OCI-M1 (cell line): ENCODE measurements at regions not wholly inside any gene's neighbourhood (a gene's known extent, or its start where the extent isn't known, plus 50 kb on each side); places are given as distances from the start of the nearest gene placed in this dataset.

Experiments
- DNase-seq: peaks from one replicate; lab custom pipeline; 2025; lab: John Stamatoyannopoulos, UW

DNA sequence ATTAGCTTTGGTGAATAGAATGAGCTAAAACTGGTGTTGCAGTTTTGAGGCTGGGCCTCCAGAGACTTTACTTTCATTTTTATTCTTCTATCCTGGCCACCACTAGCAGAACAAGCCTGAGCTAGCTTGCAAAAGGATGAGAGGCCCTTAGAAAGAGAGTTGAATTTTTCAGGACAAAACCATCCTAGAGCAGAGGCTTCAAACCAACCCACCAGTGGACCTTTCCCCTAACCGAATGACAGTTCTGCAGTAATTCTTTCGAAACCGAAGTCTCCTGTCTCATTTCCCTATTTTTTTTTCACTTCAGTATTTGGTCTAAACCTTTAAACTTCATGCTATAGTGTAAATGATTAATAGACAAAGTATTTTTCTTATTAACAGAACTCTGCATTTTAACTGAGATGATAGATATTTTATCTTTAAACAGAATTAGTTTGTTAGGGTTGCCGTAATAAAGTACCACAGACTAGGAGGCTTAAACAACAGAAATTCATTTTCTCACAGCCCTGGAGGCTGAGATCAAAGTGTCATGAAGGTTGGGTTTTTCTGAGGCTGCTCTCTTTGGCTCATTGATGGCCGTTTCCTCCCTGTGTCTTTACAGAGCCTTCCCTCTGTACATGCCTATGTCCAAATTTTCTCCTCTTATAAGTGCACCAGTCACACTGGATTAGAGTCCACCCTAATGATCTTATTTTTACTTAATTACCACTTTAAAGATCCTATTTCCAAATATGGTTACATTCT is 80.6 kb upstream of the PAK5 start:
- peak; percentile 29 for DNase-seq

DNA sequence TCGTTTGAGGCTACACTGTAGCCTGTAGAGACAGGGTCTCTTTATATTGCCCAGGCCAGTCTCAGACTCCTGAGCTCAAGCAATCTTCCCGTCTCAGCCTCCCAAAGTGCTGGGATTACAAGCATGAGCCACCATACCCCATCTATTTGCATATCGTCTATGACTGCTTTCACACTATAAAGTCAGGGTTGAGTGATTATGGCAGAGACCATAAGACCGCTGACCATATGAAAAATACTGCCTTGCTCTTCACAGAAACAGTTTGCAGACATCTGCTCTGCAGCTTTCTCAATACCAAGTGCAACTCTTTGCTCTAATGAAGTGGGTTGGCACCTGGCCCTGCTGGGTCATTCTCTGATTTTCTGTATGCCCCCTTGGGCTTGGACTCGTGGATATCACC is 79.5 kb upstream of the PAK5 start:
- DNase-seq = no peak

DNA sequence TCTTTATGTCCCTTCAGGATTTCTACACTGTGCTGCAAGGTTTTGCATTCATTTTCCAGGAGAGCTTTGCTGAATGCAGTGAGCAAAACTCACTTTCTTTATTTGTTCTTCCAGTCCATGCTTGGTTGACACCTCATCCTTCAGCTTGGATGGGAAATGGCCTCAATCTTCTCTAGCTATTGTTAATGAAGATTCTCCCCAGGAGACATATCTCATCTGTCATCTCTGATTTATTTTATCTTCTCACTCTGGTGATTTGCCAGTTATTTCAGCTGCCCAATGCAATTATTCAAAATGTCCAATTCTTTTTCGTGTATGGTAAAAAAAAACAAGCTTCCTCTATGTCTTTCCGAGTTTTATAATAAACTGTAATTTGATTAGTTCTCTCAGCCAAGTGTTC is 77.9 kb upstream of the PAK5 start:
- DNase-seq = no peak

DNA sequence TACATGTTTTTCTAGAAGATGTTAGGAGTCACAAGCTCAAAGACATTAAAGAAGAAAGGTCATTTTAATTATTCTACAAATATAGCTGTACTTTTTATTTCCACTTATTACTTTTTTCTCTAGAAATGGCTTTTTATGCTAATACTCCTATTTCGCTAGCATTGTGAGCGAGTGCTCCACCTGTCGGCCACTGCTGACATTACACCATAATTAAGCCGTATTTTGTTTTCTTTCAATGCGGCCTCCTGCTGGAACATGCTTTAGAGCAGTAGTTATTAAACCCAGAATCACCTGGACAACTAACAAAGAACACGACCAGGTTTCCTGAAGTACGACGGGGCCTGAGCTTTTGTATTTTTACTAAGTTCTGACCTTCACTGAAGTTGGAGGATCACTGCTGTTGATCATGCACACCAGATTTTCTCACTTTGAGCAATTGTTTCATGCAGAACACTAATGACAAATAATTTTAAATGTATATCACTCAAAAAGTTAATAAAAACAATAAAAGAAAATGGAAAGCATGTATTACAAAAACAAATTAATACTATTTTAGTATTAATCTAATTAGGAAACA is 74.1 kb upstream of the PAK5 start:
- DNase-seq = peak; percentile 71

DNA sequence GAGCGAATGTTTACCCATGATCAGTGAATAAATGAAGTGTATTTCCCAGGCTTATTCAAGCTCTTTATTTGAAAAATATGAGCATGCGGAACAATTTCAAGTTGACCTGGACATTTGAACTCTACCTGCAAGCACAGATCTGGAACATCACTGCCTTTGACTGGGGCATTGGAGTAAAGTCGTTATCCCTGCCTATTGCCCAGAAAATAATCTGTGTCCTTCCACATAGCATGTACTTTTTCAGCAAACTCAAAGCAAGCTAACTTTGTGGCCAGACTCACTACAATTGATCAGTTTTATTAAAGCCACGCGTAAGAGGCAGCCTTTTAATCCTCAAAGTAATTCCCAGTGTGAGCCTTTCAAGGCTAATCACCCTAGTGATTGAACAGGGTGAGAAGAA is 73.4 kb upstream of the PAK5 start:
- no peak for DNase-seq

DNA sequence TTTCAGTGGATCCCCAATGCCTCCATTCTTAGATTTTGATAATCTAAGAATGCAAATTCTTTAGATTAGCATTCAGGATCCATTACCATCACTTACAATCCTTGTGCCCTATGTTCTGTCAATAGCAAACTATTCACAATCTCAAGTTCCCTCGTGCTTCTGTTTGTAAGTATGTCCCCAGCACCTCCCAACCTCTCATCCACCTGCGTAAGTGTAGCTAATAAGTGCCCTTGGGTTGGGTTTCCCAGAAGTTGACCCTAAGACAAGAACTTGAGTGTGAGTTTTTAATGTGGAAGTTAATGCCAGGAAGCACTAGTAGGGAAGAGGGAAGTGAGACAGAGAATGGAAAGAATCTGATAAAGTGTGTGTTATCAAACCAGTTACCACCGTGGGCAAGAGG is 72.6 kb upstream of the PAK5 start:
- no peak for DNase-seq

DNA sequence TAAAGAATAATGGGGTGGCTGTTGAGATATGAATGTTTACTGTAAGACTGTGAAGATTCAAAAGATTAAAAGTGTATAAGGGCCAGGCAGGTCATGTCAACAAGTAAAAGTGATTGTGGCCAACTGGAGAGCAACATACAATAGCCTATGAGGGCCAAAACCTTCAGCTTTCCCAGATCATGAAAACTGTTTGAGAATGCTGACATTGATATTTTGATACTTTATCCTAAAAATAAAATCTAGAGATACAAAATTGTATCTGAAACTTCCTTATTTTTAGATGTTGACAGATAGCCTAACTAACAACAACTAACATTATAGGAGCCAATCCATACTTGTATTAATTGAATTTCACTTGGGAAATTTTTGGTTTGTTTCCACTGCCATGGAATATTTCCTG is 70.3 kb upstream of the PAK5 start:
- DNase-seq = no peak

DNA sequence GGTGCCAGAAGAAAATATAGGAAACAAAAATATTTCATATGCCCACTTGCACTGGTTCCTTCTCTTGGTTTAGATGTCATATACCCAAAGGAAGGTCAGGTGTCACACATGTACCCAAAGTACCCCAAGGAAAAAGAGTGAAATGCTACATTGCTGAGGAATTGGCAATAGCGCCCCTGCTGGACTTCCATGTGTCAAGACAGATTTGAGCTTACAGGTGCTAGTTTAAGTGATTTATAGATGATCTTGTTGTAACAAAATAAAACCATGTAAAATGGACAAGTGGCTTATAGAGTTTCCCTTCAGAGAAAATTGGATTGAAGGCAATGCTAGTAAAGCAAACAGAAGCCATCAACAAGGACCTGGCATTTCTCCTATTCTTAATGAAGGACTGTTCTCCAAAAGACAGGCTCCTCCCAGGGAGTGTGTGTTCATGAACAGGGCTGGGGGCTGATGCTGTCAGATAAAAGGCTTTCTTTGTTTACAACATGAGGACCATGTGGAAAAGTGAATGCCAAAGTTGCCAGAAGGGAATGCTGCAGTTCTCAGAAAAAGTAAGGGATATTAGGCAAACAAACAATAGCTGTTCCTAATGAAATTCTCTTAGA is 64.3 kb upstream of the PAK5 start:
- DNase-seq = peak; percentile 13

DNA sequence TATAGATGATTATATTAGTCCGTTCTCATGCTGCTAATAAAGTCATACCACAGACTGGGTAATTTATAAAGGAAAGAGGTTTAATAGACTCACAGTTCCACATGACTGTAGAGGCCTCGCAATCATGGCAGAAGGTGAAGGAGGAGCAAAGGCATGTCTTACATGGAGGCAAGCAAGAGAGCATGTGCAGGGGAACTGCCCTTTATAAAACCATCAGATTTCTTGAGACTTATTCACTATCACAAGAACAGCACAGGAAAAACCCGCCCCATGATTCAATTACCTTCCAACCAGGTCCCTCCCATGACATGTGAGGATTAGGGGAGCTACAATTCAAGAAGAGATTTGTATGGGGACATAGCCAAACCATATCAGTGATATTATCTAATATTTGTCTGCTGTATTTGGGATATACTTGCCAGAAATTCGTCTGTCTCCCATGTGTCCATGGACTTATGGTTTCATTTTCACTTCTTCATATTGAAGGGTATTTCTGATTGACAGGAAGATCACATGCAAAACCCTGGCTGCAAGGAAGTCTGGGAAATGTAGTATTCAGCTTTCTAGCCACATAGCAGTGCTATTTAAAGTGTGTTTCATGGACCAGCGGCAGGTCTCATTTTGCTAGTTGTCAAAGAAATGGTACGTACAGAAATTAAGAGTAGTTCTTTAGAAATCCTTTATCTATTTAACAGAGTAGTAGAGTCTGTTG is 50.5 kb upstream of the PAK5 start:
- peak; percentile 75 for DNase-seq
